Activated CD4-positive, alpha-beta T cell treated with anti-CD3 and anti-CD28 coated beads, Interleukin-2, Interleukin-4, amounts not matched to agents 100 ng/mL and 50 ng/mL, durations not matched to agents 16 hours and 8 hours (primary cell): ENCODE measurements at regions not wholly inside any gene's neighbourhood (a gene's known extent, or its start where the extent isn't known, plus 50 kb on each side); places are given as distances from the start of the nearest gene placed in this dataset.
"Not testable (repeated sequence)": the region's sequence is repeated elsewhere in the genome, so short reads cannot be mapped to it uniquely, and the experiment has no call there.

Experiments used
- DNase-seq: peaks from one replicate; pipeline ENCODE4 v3.0.0-alpha.2; 2020; ENCODE audit warnings: low spot score

GRCh38 chr2:54065411-54065810 lies 50.0 kb upstream of the ACYP2 start:
- no peak for DNase-seq

GRCh38 chr2:54063967-54064535 lies 51.4 kb upstream of the ACYP2 start:
- no peak for DNase-seq

GRCh38 chr2:54062401-54062800 lies 53.0 kb upstream of the ACYP2 start:
- no peak for DNase-seq

DNA sequence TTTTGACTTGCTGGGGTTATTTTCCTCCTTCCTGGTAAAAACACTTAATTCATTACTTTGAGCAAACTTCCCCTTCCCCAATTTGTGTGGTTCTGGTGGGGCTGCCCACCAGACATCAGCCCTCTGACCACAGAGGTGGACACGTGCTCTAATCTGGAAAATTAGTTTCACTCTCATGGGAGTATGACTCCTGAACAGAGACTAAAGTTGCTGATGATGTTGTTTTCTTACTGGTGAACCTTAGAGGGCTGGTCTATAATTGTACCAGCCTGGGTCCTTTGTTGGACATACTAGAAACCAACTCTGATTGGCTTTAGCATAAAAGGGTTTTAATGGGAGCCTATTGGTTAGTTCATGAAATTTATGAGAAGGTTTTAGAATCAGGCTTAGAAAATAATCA lies 54.1 kb upstream of the ACYP2 start:
- no peak for DNase-seq

DNA sequence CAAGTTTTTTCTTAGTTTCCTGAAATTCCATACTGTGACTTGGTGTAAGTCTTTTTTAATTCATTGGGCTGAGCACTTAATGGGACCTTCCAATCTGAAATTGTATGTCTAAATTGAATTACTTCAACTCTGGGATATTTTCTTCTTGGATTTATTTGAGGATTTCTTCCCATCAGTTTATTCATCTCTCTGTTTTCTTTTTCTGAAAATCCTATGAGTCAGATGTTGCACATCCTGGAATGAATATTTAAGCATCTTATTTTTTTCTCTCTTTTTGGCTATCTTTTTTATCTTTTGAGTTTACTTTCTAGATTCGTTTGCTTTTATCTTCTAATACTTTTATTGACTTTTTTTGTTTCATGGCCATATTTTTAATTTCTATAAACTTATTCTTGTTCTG lies 55.4 kb upstream of the ACYP2 start:
- no peak for DNase-seq

DNA sequence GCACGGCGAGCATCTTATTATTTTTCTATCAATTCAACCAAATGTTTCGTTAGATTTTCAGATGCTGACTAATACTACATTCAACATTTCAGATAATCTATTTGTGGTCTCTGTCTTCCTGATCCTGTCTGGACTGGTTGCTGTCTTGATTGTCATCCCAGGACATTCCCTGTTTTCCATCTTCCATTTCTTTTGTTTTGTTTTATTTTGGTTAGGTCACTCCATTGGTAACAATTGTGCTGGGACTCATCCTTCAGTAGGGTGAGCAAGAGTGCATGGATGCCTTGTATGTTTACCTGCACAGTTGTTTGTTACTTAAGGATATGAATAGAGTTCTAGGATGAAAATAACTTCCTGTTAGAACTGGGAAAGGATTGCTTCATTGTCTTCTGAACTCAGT lies 55.9 kb upstream of the ACYP2 start:
- no peak for DNase-seq

DNA sequence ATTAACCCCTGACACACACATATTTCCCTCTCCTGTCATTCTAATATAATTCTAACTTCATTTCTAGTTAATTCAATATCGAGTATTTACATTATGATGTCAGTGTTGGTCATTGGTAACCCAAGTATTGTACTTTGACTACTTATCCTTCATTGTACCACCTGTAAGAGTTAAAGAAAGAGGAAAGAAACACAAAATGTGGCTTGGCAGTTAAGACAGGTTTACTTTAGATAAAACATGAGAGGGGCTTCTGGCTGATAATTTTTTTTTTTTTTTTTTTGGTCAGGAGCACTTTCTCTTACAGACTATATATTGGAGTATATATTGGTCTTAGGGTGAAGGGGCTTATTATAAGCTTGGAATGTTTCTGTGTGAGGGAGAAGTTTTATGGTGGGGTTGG lies 57.0 kb upstream of the ACYP2 start:
- no peak for DNase-seq

GRCh38 chr2:54054774-54055173 lies 60.6 kb upstream of the ACYP2 start:
- no peak for DNase-seq

- DNase-seq: peak; percentile 83
These were observed 61.1 kb upstream of the ACYP2 start for GRCh38 chr2:54054271-54054670.

DNA sequence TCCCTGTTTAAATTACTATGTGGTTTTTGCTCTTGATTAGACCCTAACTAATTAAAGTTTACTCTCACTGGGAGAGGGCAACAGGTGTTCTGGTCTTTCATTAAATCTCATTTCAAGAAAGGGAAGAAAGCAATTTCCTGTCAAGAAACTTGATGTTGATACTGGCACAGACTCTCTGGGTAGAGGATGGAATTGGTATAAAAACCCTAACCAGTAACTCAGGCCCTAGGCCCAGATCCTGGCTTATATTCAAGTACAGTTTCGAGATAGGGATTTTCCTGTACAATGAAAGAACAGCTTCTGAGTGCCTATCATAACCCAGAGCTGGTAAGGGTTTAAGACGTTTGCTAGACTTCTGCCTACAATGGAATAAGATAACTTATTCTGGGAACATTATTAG lies 61.6 kb upstream of the ACYP2 start:
- peak; percentile 15 for DNase-seq

- peak; percentile 58 for DNase-seq
These were observed 62.3 kb upstream of the ACYP2 start for GRCh38 chr2:54052825-54053718.

DNA sequence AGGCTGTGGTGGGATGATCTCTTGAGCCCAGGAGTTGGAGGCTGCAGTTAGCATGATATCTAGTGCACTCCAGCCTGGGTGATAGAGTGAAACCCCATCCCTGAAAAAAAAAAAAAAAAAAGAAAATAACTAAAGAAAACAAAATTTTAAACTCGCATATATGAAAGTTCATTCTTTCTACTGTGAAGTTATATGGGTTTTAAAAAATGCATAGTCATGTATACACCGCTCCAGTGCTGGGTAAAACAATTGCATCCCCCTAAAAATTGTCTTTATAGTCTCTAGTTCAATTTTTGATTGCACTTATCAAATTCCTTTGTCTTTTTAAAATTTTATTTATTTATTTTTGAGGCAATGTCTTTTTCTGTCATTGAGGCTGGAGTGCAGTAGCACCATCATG lies 65.0 kb upstream of the ACYP2 start:
- no peak for DNase-seq

- no peak for DNase-seq
These were observed 66.0 kb upstream of the ACYP2 start for GRCh38 chr2:54049365-54049764.

DNA sequence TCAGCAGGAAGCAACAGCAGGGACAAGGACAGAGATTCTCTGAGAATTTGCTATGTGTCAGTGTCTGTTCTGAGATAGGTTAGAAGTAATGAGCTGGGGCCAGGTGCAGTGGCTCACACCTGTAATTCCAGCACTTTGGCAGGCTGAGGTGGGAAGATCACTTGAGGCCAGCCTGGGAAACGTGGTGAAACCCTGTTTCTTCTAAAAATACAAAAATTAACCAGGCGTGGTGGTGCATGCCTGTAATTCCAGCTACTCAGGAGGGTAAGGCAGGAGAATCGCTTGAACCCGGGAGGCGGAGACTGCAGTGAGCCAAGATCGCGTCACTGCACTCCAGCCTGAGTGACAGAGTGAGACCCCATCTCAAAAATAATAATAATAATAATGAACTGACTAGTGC lies 66.5 kb upstream of the ACYP2 start:
- not testable (repeated sequence) for DNase-seq

GRCh38 chr2:54048117-54048785 lies 67.2 kb upstream of the ACYP2 start:
- DNase-seq: peak; percentile 17

DNA sequence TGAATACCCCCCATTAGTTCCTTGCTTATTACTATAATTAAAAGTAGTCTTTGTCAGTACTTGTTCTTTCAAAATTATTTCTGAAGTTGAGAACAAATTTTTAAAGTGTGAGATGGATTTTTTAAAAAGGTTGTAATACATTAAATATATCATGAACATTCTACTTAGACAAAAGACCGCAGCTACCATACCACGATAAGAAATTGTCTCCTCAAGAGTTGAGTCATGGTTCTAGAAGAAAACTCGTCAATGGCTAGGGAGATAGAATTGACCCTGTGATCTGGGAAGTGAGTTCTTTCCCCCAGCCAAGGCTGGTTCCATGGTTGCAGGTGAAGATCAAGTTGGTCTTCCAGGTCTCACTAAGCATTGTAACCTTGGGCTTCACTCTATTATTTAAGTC lies 67.8 kb upstream of the ACYP2 start:
- DNase-seq: no peak

DNA sequence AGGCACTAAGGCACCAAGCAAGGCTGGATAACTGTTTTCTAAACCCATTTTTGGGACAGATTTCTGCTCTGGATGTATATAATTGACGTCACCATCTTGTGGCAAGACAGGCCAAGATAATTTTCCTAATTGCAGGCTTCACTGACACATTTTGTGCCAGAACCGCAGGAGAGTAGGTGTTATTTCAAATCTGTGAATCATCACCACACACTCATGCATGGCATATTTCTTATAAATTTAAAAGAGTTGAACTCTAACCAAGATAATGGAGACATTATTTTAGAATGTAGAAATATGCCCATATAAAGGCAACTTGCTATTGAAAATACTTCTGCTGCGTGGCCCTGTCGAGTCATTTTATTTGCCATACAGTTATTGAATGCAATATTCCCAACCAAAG lies 68.3 kb upstream of the ACYP2 start:
- DNase-seq: peak; percentile 51

GRCh38 chr2:54042897-54043620 lies 72.3 kb upstream of the PSME4 start:
- no peak for DNase-seq

DNA sequence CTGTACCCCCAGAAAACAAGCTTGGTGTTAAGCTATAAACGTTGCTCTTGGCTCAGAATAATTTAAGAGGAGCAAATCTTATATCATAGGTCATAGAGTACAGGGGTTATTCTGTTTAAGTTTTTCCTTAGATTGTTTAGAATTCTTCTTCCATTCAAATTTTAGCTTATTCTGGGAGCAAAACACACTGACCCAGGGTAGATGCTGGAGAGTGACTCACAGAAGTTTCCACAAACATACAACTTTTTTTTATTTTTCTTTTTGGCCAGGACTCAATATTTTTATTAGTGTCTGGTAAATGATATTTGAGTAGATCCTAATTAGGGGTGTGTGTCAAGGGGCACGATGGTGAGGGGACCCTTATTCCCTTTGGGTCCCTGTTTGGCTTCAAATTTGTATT lies 71.5 kb upstream of the PSME4 start:
- no peak for DNase-seq

- peak; percentile 75 for DNase-seq
These were observed 70.3 kb upstream of the PSME4 start for GRCh38 chr2:54041135-54041534.

DNA sequence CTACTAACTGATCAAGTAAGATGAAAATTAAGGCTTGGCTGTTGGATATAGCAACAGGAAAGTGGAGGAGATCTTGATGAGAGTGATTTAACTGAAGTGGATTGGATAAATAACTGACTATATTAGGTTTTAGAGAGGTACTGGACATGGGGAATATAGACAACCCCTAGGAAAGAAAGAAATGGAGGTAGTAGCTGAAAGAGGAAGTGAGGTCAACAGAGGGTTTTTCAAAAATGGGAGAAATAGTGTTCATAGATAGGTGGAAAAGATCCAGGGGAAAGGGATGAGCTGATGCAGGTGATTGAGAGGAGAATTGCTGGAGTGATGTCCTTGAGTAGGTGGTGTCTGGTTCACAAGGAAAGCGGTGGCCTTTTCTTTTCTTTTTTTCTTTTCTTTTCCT lies 69.9 kb upstream of the PSME4 start:
- no peak for DNase-seq

DNA sequence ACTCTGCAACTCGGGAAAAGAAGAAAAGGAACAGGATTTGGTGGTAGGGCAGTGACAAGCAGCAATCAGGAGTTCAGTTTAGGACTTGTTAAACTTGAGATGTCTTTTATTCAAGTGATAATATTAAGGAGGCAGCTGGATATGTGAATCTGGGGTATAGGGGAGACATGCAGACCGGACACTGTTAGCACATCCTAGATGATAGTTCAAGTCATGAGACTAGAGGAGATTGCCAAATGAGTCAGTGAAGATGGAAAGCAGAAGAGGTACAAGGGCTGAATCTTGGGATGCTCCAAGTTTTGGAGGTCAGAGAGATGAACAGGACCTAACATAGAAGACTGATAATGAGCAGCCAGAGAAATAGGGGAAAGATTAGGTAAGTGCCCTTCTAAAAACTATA lies 69.5 kb upstream of the PSME4 start:
- no peak for DNase-seq

DNA sequence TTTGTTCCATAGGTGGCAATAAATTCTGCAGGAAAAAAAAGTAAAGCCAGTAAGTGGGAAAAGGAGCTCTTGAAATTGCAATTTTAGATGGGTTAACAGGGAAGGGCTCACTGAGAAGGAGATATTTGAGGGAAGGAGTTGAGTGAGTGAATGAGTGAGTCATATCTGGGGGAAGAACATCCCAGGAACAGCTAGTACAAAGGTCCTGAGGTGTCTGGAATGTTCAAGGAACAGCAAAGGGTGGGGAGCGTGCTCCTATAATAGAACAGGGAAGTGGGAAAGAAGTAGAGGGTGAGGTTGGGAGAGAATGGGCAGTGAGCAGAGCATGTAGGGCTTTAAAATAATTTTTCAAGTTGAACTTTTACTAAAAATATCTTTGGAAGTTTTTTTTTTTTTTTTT lies 68.0 kb upstream of the PSME4 start:
- DNase-seq: no peak
